Glutamatergic neuron (in vitro differentiated cells): ENCODE measurements at regions not wholly inside any gene's neighbourhood (a gene's known extent, or its start where the extent isn't known, plus 50 kb on each side); places are given as distances from the start of the nearest gene placed in this dataset.

Experiments
- DNase-seq: peaks from one replicate; pipeline ENCODE4 v3.0.0; 2022
- H3K27ac Mint-ChIP-seq: one replicate; pipeline ENCODE4 v1.8.0; 2020; ENCODE audit warnings: mild to moderate bottlenecking, mixed read lengths, inconsistent platforms; ENCODE audit not compliant: unreplicated experiment
- H3K27me3 Mint-ChIP-seq: one replicate; pipeline ENCODE4 v1.8.0; 2020; ENCODE audit warnings: mild to moderate bottlenecking, moderate library complexity, mixed read lengths, inconsistent platforms; ENCODE audit not compliant: unreplicated experiment
- H3K36me3 Mint-ChIP-seq: one replicate; pipeline ENCODE4 v1.8.0; 2020; ENCODE audit warnings: mild to moderate bottlenecking, mixed read lengths, inconsistent platforms; ENCODE audit not compliant: unreplicated experiment
- H3K4me1 Mint-ChIP-seq: one replicate; pipeline ENCODE4 v1.8.0; 2020; ENCODE audit warnings: mild to moderate bottlenecking, low read depth, mixed read lengths, inconsistent platforms; ENCODE audit not compliant: unreplicated experiment
- H3K4me3 Mint-ChIP-seq: one replicate; pipeline ENCODE4 v1.8.0; 2020; ENCODE audit warnings: mild to moderate bottlenecking, mixed read lengths, inconsistent platforms; ENCODE audit not compliant: unreplicated experiment
- H3K9me3 Mint-ChIP-seq: one replicate; pipeline ENCODE4 v1.8.0; 2020; ENCODE audit warnings: mild to moderate bottlenecking, moderate library complexity, mixed read lengths, inconsistent platforms; ENCODE audit not compliant: unreplicated experiment
- TF ChIP-seq, protein P1 (sequence below): fragments of 200-600 bp; sonication (generic); IDR thresholded peaks from one replicate; pipeline ENCODE4 v1.5.0; 2021; ENCODE audit not compliant: partially characterized antibody, unreplicated experiment

DNA sequence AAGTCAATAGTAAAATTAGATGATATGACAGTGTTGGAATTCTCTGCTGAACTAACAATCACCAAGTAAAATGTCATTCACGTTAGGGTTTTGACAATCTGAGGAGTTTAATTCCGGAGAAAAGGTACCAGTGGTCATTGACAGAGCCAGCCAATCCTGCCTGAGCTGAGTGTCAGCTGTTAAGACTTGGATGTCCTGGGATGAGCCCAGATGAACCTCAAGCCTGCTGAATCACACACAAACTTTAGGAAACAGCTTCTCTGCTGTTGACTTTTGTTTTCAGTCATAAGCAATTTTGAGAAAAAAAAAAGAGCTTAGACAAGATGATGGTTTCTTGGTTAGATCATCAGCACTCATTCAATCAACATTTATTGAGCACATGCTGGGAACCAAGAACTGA lies 600.0 kb upstream of the SLC39A10 start:
- DNase-seq: no peak
- Mint-ChIP-seq H3K27ac (no peak overlapping the region), H3K4me1 (no peaks in the 10 kb centered on the region), H3K9me3 (no peaks in the 10 kb centered on the region), H3K27me3 (no peaks in the 10 kb centered on the region), H3K36me3 (no peaks in the 10 kb centered on the region), H3K4me3 (no peak overlapping the region)
- TF ChIP-seq, protein P1, sequence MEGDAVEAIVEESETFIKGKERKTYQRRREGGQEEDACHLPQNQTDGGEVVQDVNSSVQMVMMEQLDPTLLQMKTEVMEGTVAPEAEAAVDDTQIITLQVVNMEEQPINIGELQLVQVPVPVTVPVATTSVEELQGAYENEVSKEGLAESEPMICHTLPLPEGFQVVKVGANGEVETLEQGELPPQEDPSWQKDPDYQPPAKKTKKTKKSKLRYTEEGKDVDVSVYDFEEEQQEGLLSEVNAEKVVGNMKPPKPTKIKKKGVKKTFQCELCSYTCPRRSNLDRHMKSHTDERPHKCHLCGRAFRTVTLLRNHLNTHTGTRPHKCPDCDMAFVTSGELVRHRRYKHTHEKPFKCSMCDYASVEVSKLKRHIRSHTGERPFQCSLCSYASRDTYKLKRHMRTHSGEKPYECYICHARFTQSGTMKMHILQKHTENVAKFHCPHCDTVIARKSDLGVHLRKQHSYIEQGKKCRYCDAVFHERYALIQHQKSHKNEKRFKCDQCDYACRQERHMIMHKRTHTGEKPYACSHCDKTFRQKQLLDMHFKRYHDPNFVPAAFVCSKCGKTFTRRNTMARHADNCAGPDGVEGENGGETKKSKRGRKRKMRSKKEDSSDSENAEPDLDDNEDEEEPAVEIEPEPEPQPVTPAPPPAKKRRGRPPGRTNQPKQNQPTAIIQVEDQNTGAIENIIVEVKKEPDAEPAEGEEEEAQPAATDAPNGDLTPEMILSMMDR: no peak

- Mint-ChIP-seq H3K27ac (no peak overlapping the region), H3K4me3 (no peak overlapping the region), H3K36me3 (no peaks in the 10 kb centered on the region), H3K4me1 (no peaks in the 10 kb centered on the region), H3K27me3 (no peaks in the 10 kb centered on the region), H3K9me3 (no peaks in the 10 kb centered on the region)
- TF ChIP-seq, protein P1: no peak
- no peak for DNase-seq
Measured at GRCh38 chr2:195055996-195056395, 601.0 kb upstream of the SLC39A10 start.

DNA sequence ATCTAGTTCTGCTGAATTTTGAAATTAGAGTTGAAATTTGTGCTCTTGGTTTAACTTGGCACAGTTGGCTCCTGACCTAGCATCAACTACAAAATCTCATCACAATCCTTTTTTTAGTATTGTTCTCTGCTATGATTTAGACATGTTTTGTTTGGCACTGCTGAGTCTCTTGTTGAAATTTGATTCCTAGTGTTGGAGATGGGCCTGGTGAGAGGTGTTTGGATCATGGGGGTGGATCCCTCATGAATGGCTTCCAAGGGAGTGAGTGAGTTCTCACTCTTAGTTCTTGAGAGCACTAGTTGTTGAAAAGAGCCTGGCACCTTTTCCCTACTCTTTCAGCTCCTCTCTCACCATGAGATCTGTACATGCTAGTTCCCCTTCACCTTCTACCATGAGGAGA lies 605.6 kb upstream of the SLC39A10 start:
- Mint-ChIP-seq H3K27ac (no peak overlapping the region), H3K36me3 (no peaks in the 10 kb centered on the region), H3K4me1 (no peaks in the 10 kb centered on the region), H3K4me3 (no peak overlapping the region), H3K27me3 (no peaks in the 10 kb centered on the region), H3K9me3 (no peaks in the 10 kb centered on the region)
- TF ChIP-seq, protein P1: no peak
- no peak for DNase-seq

- Mint-ChIP-seq H3K4me1 (no peaks in the 10 kb centered on the region), H3K27me3 (no peaks in the 10 kb centered on the region), H3K4me3 (no peak overlapping the region), H3K9me3 (no peaks in the 10 kb centered on the region), H3K27ac (no peak overlapping the region), H3K36me3 (no peaks in the 10 kb centered on the region)
- DNase-seq: no peak
- TF ChIP-seq, protein P1: no peak
Measured at GRCh38 chr2:195049372-195050031, 607.5 kb upstream of the SLC39A10 start.

DNA sequence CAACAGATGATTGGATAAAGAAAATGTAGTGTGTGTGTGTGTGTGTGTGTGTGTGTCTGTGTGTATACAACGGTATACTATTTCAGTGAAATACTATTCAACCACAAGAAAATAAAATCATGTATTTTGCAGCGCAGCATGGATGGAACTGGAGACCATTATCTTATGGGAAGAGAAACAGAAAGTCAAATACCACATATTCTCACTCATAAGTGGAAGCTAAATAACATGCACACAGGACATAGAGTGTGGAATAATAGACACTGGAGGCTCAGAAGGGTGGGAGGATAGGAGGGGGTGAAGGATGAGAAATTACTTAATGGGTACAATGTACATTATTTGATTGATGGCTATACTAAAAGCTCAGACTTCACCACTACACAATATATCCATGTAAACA lies 609.1 kb upstream of the SLC39A10 start:
- H3K27ac Mint-ChIP-seq: no peak overlapping the region
- TF ChIP-seq, protein P1: no peak
- H3K36me3 Mint-ChIP-seq: no peaks in the 10 kb centered on the region
- no peaks in the 10 kb centered on the region for H3K27me3 Mint-ChIP-seq
- H3K4me3 Mint-ChIP-seq: no peak overlapping the region
- no peaks in the 10 kb centered on the region for H3K4me1 Mint-ChIP-seq
- H3K9me3 Mint-ChIP-seq: no peaks in the 10 kb centered on the region
- DNase-seq: no peak
